ENCODE measurements at regions not wholly inside any gene's neighbourhood (a gene's known extent, or its start where the extent isn't known, plus 50 kb on each side); places are given as distances from the start of the nearest gene placed in this dataset.

DNA sequence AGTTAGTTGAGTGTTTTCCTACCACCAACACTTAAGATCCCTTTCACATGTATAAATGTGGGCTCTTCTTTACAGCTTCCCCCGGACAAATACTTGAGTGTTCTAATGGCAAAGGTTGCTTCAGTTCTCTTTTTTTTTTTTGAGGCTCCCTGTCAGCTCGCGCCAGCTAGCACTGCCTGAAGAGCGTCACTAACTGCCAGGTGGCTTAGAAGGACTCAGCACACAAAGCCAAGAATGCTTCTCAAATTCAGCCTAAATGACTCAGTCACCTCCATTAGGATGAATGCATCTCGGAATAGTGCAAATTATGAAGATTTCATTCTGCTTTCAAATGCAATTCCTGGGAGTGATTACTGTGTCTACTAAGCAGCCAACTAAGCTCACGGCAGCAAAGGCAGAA lies 150.7 kb upstream of the BTBD3 start:
- Histone ChIP-seq H3K9ac (ENCODE audit: low read depth, low read length, poor library complexity) (no peak overlapping the region), H3K79me1 (ENCODE audit: low read depth, low read length) (no peaks in the 10 kb centered on the region), H3K9me3 (replicated peaks in 1 of 2; ENCODE audit: control insufficient read depth in 2 of 2, insufficient read depth in 1 of 2, low read depth in 1 of 2, low read length in 2 of 2) (no peaks in the 10 kb centered on the region), H3K36me3 (replicated peaks in 1 of 2; ENCODE audit: control insufficient read depth in 2 of 2, insufficient read depth in 2 of 2, low read length in 2 of 2) (no peaks in the 10 kb centered on the region), H3K14ac (ENCODE audit: low read length) (no peak overlapping the region), H3K23ac (ENCODE audit: low read depth, low read length, poor library complexity) (no peak overlapping the region), H4K8ac (ENCODE audit: low read depth, low read length) (no peak overlapping the region), H2BK5ac (ENCODE audit: low read length) (no peak overlapping the region), H2AFZ (ENCODE audit: low read length) (no peak overlapping the region), H2BK15ac (ENCODE audit: low read length) (no peak overlapping the region), H3K27me3 (ENCODE audit: control insufficient read depth in 3 of 3, insufficient read depth in 3 of 3, low read depth in 1 of 3, low read length in 3 of 3) (no peaks in the 10 kb centered on the region), H2BK120ac (ENCODE audit: low read depth, low read length) (no peak overlapping the region), H3K27ac (replicated peaks; ENCODE audit: low read length) (no peak overlapping the region), H2BK12ac (ENCODE audit: low read length) (no peak overlapping the region), H3K18ac (ENCODE audit: low read length) (no peak overlapping the region), H3K4ac (ENCODE audit: low read length) (no peak overlapping the region), H3K4me3 (ENCODE audit: low read length in 2 of 2) (no peak overlapping the region), H2AK5ac (ENCODE audit: low read depth, low read length) (no peak overlapping the region), H4K91ac (ENCODE audit: low read depth, low read length, poor library complexity) (no peak overlapping the region), H3K4me1 (ENCODE audit: control insufficient read depth in 2 of 2, insufficient read depth in 1 of 2, low read depth in 1 of 2, low read length in 2 of 2) (peaks cover 0 to 10% of the 10 kb centered on the region in 2 donors), H3K4me2 (ENCODE audit: insufficient read depth, low read length, poor library complexity, severe bottlenecking) (no peak overlapping the region)
- DNase-seq (ENCODE audit: low spot score), result no peak
- WGBS, 2 donors (ENCODE audit: extremely low coverage in 2 of 2, insufficient read length in 2 of 2, insufficient replicate concordance in 1 of 2), result no CpG with 5 or more reads among the region's 6 CpGs

DNA sequence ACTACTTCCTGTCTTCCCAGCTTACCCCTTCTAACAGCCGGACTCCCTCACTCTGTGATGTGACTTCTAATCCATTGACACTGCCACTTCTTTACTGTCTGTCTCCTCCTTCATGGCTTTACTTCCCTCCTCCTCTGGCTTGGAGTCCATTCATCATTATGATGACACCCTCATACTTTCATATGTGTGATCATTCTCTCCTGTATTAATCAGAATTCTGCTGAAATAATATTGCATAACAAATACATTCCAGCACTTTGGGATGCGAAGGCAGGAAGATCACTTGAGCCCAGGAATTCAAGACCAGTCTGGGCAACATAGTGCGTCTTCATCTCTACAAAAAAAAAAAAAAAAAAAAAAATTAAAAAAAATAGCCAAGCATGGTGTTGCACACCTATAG lies 147.9 kb upstream of the BTBD3 start:
- Histone ChIP-seq H3K27ac (replicated peaks; ENCODE audit: low read length) (no peak overlapping the region), H2BK5ac (ENCODE audit: low read length) (no peak overlapping the region), H3K9ac (ENCODE audit: low read depth, low read length, poor library complexity) (no peak overlapping the region), H2BK120ac (ENCODE audit: low read depth, low read length) (no peak overlapping the region), H2BK15ac (ENCODE audit: low read length) (no peak overlapping the region), H3K4me3 (ENCODE audit: low read length in 2 of 2) (no peak overlapping the region), H3K4me1 (ENCODE audit: control insufficient read depth in 2 of 2, insufficient read depth in 1 of 2, low read depth in 1 of 2, low read length in 2 of 2) (peaks cover 0 to 10% of the 10 kb centered on the region in 2 donors), H3K14ac (ENCODE audit: low read length) (no peak overlapping the region), H4K8ac (ENCODE audit: low read depth, low read length) (no peak overlapping the region), H3K36me3 (replicated peaks in 1 of 2; ENCODE audit: control insufficient read depth in 2 of 2, insufficient read depth in 2 of 2, low read length in 2 of 2) (no peaks in the 10 kb centered on the region), H3K9me3 (replicated peaks in 1 of 2; ENCODE audit: control insufficient read depth in 2 of 2, insufficient read depth in 1 of 2, low read depth in 1 of 2, low read length in 2 of 2) (no peaks in the 10 kb centered on the region), H2AFZ (ENCODE audit: low read length) (no peak overlapping the region), H2AK5ac (ENCODE audit: low read depth, low read length) (no peak overlapping the region), H3K79me1 (ENCODE audit: low read depth, low read length) (no peaks in the 10 kb centered on the region), H3K18ac (ENCODE audit: low read length) (no peak overlapping the region), H3K4me2 (ENCODE audit: insufficient read depth, low read length, poor library complexity, severe bottlenecking) (no peak overlapping the region), H2BK12ac (ENCODE audit: low read length) (no peak overlapping the region), H4K91ac (ENCODE audit: low read depth, low read length, poor library complexity) (no peak overlapping the region), H3K27me3 (ENCODE audit: control insufficient read depth in 3 of 3, insufficient read depth in 3 of 3, low read depth in 1 of 3, low read length in 3 of 3) (no peaks in the 10 kb centered on the region), H3K4ac (ENCODE audit: low read length) (no peak overlapping the region), H3K23ac (ENCODE audit: low read depth, low read length, poor library complexity) (no peak overlapping the region)
- no peak for DNase-seq (ENCODE audit: low spot score)
- no CpG with 5 or more reads among the region's 3 CpGs for WGBS, 2 donors (ENCODE audit: extremely low coverage in 2 of 2, insufficient read length in 2 of 2, insufficient replicate concordance in 1 of 2)

DNA sequence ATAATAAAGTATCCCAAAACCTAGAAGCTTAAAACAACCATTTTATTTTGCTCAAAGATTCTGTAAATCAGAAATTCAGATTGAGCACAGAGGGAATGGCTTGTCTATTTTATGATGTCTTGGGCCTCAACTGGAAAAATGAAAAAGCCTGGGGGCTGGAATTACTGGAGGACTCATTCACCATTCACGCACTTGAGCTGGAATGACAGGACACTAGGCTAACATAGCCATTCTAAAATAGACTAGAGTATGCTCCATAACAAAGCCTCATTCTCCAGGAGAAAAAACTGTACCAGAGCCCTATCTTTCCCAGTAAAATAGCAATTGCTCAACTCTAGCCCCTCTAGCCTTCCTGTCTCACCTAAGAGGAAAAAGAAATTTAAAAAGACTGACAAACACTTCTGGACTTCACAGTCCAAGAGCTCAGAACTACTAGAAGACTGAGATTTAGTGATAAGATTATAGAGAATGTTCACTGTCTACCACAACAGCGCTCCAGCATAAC lies 145.4 kb upstream of the BTBD3 start:
- no peak overlapping the region for H2BK5ac ChIP-seq (ENCODE audit: low read length)
- no peak overlapping the region for H3K4me2 ChIP-seq (ENCODE audit: insufficient read depth, low read length, poor library complexity, severe bottlenecking)
- no peaks in the 10 kb centered on the region for H3K9me3 ChIP-seq (replicated peaks in 1 of 2; ENCODE audit: control insufficient read depth in 2 of 2, insufficient read depth in 1 of 2, low read depth in 1 of 2, low read length in 2 of 2)
- no peak overlapping the region for H3K9ac ChIP-seq (ENCODE audit: low read depth, low read length, poor library complexity)
- no peaks in the 10 kb centered on the region for H3K36me3 ChIP-seq (replicated peaks in 1 of 2; ENCODE audit: control insufficient read depth in 2 of 2, insufficient read depth in 2 of 2, low read length in 2 of 2)
- H3K18ac ChIP-seq (ENCODE audit: low read length), result no peak overlapping the region
- H3K14ac ChIP-seq (ENCODE audit: low read length), result no peak overlapping the region
- H3K4me3 ChIP-seq (ENCODE audit: low read length in 2 of 2), result no peak overlapping the region
- DNase-seq (ENCODE audit: low spot score), result no peak
- H2BK120ac ChIP-seq (ENCODE audit: low read depth, low read length), result no peak overlapping the region
- H4K91ac ChIP-seq (ENCODE audit: low read depth, low read length, poor library complexity), result no peak overlapping the region
- no peaks in the 10 kb centered on the region for H3K79me1 ChIP-seq (ENCODE audit: low read depth, low read length)
- H3K27ac ChIP-seq (replicated peaks; ENCODE audit: low read length), result no peak overlapping the region
- no peak overlapping the region for H3K23ac ChIP-seq (ENCODE audit: low read depth, low read length, poor library complexity)
- no peak overlapping the region for H3K4ac ChIP-seq (ENCODE audit: low read length)
- H2BK15ac ChIP-seq (ENCODE audit: low read length), result no peak overlapping the region
- WGBS, 2 donors (ENCODE audit: extremely low coverage in 2 of 2, insufficient read length in 2 of 2, insufficient replicate concordance in 1 of 2), result no CpG with 5 or more reads among the region's 2 CpGs
- no peak overlapping the region for H2AFZ ChIP-seq (ENCODE audit: low read length)
- no peak overlapping the region for H4K8ac ChIP-seq (ENCODE audit: low read depth, low read length)
- no peaks in the 10 kb centered on the region for H3K27me3 ChIP-seq (ENCODE audit: control insufficient read depth in 3 of 3, insufficient read depth in 3 of 3, low read depth in 1 of 3, low read length in 3 of 3)
- peaks cover 0 to 2% of the 10 kb centered on the region in 2 donors for H3K4me1 ChIP-seq (ENCODE audit: control insufficient read depth in 2 of 2, insufficient read depth in 1 of 2, low read depth in 1 of 2, low read length in 2 of 2)
- no peak overlapping the region for H2AK5ac ChIP-seq (ENCODE audit: low read depth, low read length)
- no peak overlapping the region for H2BK12ac ChIP-seq (ENCODE audit: low read length)

DNA sequence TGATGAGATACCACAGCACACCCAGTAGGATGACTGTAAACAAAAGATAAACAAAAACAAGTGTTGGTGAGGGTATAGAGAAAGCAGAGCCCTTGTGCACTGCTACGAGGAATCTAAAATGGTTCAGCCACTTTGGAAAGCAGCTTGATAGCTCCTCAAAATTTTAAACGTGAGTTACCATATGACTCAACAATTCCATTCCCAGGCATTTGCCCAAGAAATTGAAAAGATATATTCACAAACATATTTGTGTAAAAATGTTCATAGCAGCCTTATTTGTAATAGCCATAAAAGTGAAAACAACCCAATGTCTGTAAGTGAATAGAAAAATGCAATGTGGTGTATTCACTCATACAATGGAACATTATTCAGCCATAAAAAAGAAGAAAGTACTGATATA lies 141.0 kb upstream of the BTBD3 start:
- Histone ChIP-seq H4K91ac (ENCODE audit: low read depth, low read length, poor library complexity) (no peak overlapping the region), H2BK15ac (ENCODE audit: low read length) (no peak overlapping the region), H3K36me3 (replicated peaks in 1 of 2; ENCODE audit: control insufficient read depth in 2 of 2, insufficient read depth in 2 of 2, low read length in 2 of 2) (no peaks in the 10 kb centered on the region), H3K9me3 (replicated peaks in 1 of 2; ENCODE audit: control insufficient read depth in 2 of 2, insufficient read depth in 1 of 2, low read depth in 1 of 2, low read length in 2 of 2) (no peaks in the 10 kb centered on the region), H3K4me1 (ENCODE audit: control insufficient read depth in 2 of 2, insufficient read depth in 1 of 2, low read depth in 1 of 2, low read length in 2 of 2) (peaks cover 0 to 3% of the 10 kb centered on the region in 2 donors), H3K27ac (replicated peaks; ENCODE audit: low read length) (no peak overlapping the region), H3K9ac (ENCODE audit: low read depth, low read length, poor library complexity) (no peak overlapping the region), H3K27me3 (ENCODE audit: control insufficient read depth in 3 of 3, insufficient read depth in 3 of 3, low read depth in 1 of 3, low read length in 3 of 3) (no peaks in the 10 kb centered on the region), H3K14ac (ENCODE audit: low read length) (no peak overlapping the region), H3K4me2 (ENCODE audit: insufficient read depth, low read length, poor library complexity, severe bottlenecking) (no peak overlapping the region), H2BK12ac (ENCODE audit: low read length) (no peak overlapping the region), H3K4ac (ENCODE audit: low read length) (no peak overlapping the region), H3K23ac (ENCODE audit: low read depth, low read length, poor library complexity) (no peak overlapping the region), H2BK5ac (ENCODE audit: low read length) (no peak overlapping the region), H4K8ac (ENCODE audit: low read depth, low read length) (no peak overlapping the region), H3K79me1 (ENCODE audit: low read depth, low read length) (no peaks in the 10 kb centered on the region), H3K4me3 (ENCODE audit: low read length in 2 of 2) (no peak overlapping the region), H3K18ac (ENCODE audit: low read length) (no peak overlapping the region), H2BK120ac (ENCODE audit: low read depth, low read length) (no peak overlapping the region), H2AK5ac (ENCODE audit: low read depth, low read length) (no peak overlapping the region), H2AFZ (ENCODE audit: low read length) (no peak overlapping the region)
- no CpG with 5 or more reads among the region's 2 CpGs for WGBS, 2 donors (ENCODE audit: extremely low coverage in 2 of 2, insufficient read length in 2 of 2, insufficient replicate concordance in 1 of 2)
- DNase-seq (ENCODE audit: low spot score), result no peak

All from neuronal stem cell (in vitro differentiated cells).